Esophagus squamous epithelium (tissue), 4 donors: ENCODE measurements at regions not wholly inside any gene's neighbourhood (a gene's known extent, or its start where the extent isn't known, plus 50 kb on each side); places are given as distances from the start of the nearest gene placed in this dataset.

Experiments used
- CTCF ChIP-seq, 6 experiments: fragments of 450-650 bp in 4 of 6; fragments of 200-600 bp in 2 of 6; sonication (generic) in 2 of 6; IDR thresholded peaks; one replicate each; pipeline ENCODE4 v1.5.1; 2016 to 2019; ENCODE audit warnings: antibody characterized with exemption in 6 of 6, mild to moderate bottlenecking in 4 of 6, moderate library complexity in 4 of 6
- POLR2A ChIP-seq, 4 donors: fragments of 450-650 bp; IDR thresholded peaks; one replicate each; pipeline ENCODE4 v1.6.1; 2017; ENCODE audit warnings: antibody characterized with exemption in 4 of 4, mild to moderate bottlenecking in 4 of 4, moderate library complexity in 3 of 4

- TF ChIP-seq CTCF (IDR thresholded peaks at IDR 0.05) (no peak), POLR2A (IDR thresholded peaks at IDR 0.05) (no peak)
These were observed 120.9 kb upstream of the EGFR start for GRCh38 chr7:54897891-54898290.
